KOPT-K1 (cell line): ENCODE measurements at regions not wholly inside any gene's neighbourhood (a gene's known extent, or its start where the extent isn't known, plus 50 kb on each side); places are given as distances from the start of the nearest gene placed in this dataset.

Experiments
- H3K27ac ChIP-seq: fragments of 200-600 bp; sonication (generic); 2 replicates; pipeline ENCODE4 v1.5.1; 2016; ENCODE audit warnings: antibody characterized with exemption, mild to moderate bottlenecking, low read depth, low read length; ENCODE audit not compliant: poor library complexity, severe bottlenecking
- H3K36me3 ChIP-seq: fragments of 200-600 bp; sonication (generic); 2 replicates; pipeline ENCODE4 v1.5.1; 2017; ENCODE audit warnings: antibody characterized with exemption, mild to moderate bottlenecking, low read length, moderate library complexity; ENCODE audit not compliant: insufficient read depth
- H3K9me3 ChIP-seq: fragments of 200-600 bp; sonication (generic); 2 replicates; pipeline ENCODE4 v1.5.1; 2017; ENCODE audit warnings: antibody characterized with exemption, low read length, mild to moderate bottlenecking; ENCODE audit not compliant: insufficient read depth, poor library complexity, severe bottlenecking

GRCh38 chr14:27485193-27485592, 887.4 kb upstream of the NOVA1 start:
- no peaks in the 10 kb centered on the region for H3K36me3 ChIP-seq
- H3K9me3 ChIP-seq: no peaks in the 10 kb centered on the region
- no peak overlapping the region for H3K27ac ChIP-seq

GRCh38 chr14:27506272-27506671, 908.4 kb upstream of the NOVA1 start:
- no peaks in the 10 kb centered on the region for H3K9me3 ChIP-seq
- H3K27ac ChIP-seq: no peak overlapping the region
- no peaks in the 10 kb centered on the region for H3K36me3 ChIP-seq

GRCh38 chr14:27528328-27528727, 930.5 kb upstream of the NOVA1 start:
- Histone ChIP-seq H3K27ac (no peak overlapping the region), H3K9me3 (no peaks in the 10 kb centered on the region)

GRCh38 chr14:27536748-27537147, 938.9 kb upstream of the NOVA1 start:
- no peaks in the 10 kb centered on the region for H3K36me3 ChIP-seq
- H3K27ac ChIP-seq: no peak overlapping the region
- no peaks in the 10 kb centered on the region for H3K9me3 ChIP-seq

More at GRCh38 chr14:27528328-27528727, 930.5 kb upstream of the NOVA1 start:
- no peaks in the 10 kb centered on the region for H3K36me3 ChIP-seq

GRCh38 chr14:27546111-27546510, 948.3 kb upstream of the NOVA1 start:
- Histone ChIP-seq H3K27ac (no peak overlapping the region), H3K36me3 (no peaks in the 10 kb centered on the region), H3K9me3 (peaks cover 5% of the 10 kb centered on the region)

- Histone ChIP-seq H3K27ac (no peak overlapping the region), H3K36me3 (no peaks in the 10 kb centered on the region), H3K9me3 (peaks cover under 1% of the 10 kb centered on the region)
Measured at GRCh38 chr14:27553790-27554189, 956.0 kb upstream of the NOVA1 start.

GRCh38 chr14:27557445-27557844, 959.6 kb upstream of the NOVA1 start:
- H3K36me3 ChIP-seq: no peaks in the 10 kb centered on the region
- H3K27ac ChIP-seq: no peak overlapping the region
- no peaks in the 10 kb centered on the region for H3K9me3 ChIP-seq

- Histone ChIP-seq H3K36me3 (no peaks in the 10 kb centered on the region), H3K9me3 (no peaks in the 10 kb centered on the region), H3K27ac (no peak overlapping the region)
Measured at GRCh38 chr14:27559848-27560247, 962.0 kb upstream of the NOVA1 start.

GRCh38 chr14:27566843-27567382, 969.1 kb upstream of the NOVA1 start:
- Histone ChIP-seq H3K9me3 (no peaks in the 10 kb centered on the region), H3K27ac (no peak overlapping the region), H3K36me3 (no peaks in the 10 kb centered on the region)

- Histone ChIP-seq H3K9me3 (no peaks in the 10 kb centered on the region), H3K36me3 (no peaks in the 10 kb centered on the region), H3K27ac (no peak overlapping the region)
Measured at GRCh38 chr14:27573018-27573417, 975.2 kb upstream of the NOVA1 start.

- no peak overlapping the region for H3K27ac ChIP-seq
- H3K36me3 ChIP-seq: no peaks in the 10 kb centered on the region
- no peaks in the 10 kb centered on the region for H3K9me3 ChIP-seq
Measured at GRCh38 chr14:27587103-27587502, 989.3 kb upstream of the NOVA1 start.

GRCh38 chr14:27605282-27605681, 1007.4 kb upstream of the NOVA1 start:
- Histone ChIP-seq H3K36me3 (no peaks in the 10 kb centered on the region), H3K9me3 (no peaks in the 10 kb centered on the region)

GRCh38 chr14:27608377-27608776, 1010.5 kb upstream of the NOVA1 start:
- Histone ChIP-seq H3K9me3 (no peaks in the 10 kb centered on the region), H3K36me3 (no peaks in the 10 kb centered on the region), H3K27ac (no peak overlapping the region)

More at GRCh38 chr14:27605282-27605681, 1007.4 kb upstream of the NOVA1 start:
- H3K27ac ChIP-seq: no peak overlapping the region

GRCh38 chr14:27612121-27612520, 1014.3 kb upstream of the NOVA1 start:
- Histone ChIP-seq H3K27ac (no peak overlapping the region), H3K9me3 (no peaks in the 10 kb centered on the region), H3K36me3 (no peaks in the 10 kb centered on the region)

GRCh38 chr14:27613102-27613501, 1015.3 kb upstream of the NOVA1 start:
- no peaks in the 10 kb centered on the region for H3K36me3 ChIP-seq
- H3K27ac ChIP-seq: no peak overlapping the region
- H3K9me3 ChIP-seq: no peaks in the 10 kb centered on the region

- peaks cover 12% of the 10 kb centered on the region for H3K9me3 ChIP-seq
Measured at GRCh38 chr14:27623782-27624181, 1025.9 kb upstream of the NOVA1 start.

More at GRCh38 chr14:27623782-27624181, 1025.9 kb upstream of the NOVA1 start:
- no peaks in the 10 kb centered on the region for H3K36me3 ChIP-seq
- no peak overlapping the region for H3K27ac ChIP-seq
